Pancreas (tissue), 10 donors: ENCODE measurements at regions not wholly inside any gene's neighbourhood (a gene's known extent, or its start where the extent isn't known, plus 50 kb on each side); places are given as distances from the start of the nearest gene placed in this dataset.

Experiments
- ATAC-seq, 4 donors: fragments of 200-7000 bp; cut with Tn5 transposase; one replicate each; pipeline versions ENCODE4 v1.8.0 to v1.9.1; 2020; ENCODE audit warnings: mild to moderate bottlenecking in 4 of 4, moderate library complexity in 4 of 4
- DNase-seq, 6 donors: peaks; one replicate each; pipeline ENCODE4 v3.0.0-alpha.2; 2020
- FAIRE-seq: peaks from 2 replicates; lab custom pipeline; 2012; peaks lifted over from hg19 to GRCh38; lab: Jason Lieb, UNC
- H3K27ac ChIP-seq, 4 donors: fragments of 200-600 bp; sonication (generic); 1 replicate in 3 of 4; 2 replicates in 1 of 4; pipeline versions ENCODE4 v1.5.0 to v1.8.0; 2020
- H3K27me3 ChIP-seq, 4 donors: fragments of 200-600 bp; one replicate each; pipeline ENCODE4 v1.8.0; 2021
- H3K36me3 ChIP-seq, 3 donors: fragments of 200-600 bp; sonication (generic) in 1 of 3; one replicate each; pipeline versions ENCODE4 v1.5.0 to v1.8.0; 2020 to 2021
- H3K4me1 ChIP-seq, 3 donors: fragments of 200-600 bp; one replicate each; pipeline ENCODE4 v1.8.0; 2021
- H3K4me3 ChIP-seq, 4 donors: fragments of 200-600 bp; sonication (generic) in 2 of 4; one replicate each; pipeline versions ENCODE4 v1.5.0 to v1.8.0; 2020 to 2021
- H3K9me3 ChIP-seq, 4 donors: fragments of 200-600 bp; one replicate each; pipeline ENCODE4 v1.8.0; 2021
- WGBS, 2 donors: extraction: QIAGEN DNeasy Blood & Tissue Kit; methylation state at CpG; one replicate each; pipeline ENCODE4 v1.1.7; 2013; 5-methylcytosine and 5-hydroxymethylcytosine counted together
- intact Hi-C, 3 donors: fragments of 100-400 bp; cut with DNase I; formaldehyde crosslinking; loops; one replicate each; pipeline versions ENCODE4 v1.11.1 to v1.14.2; 2022
- TF ChIP-seq, protein P1 (sequence below), 4 donors: fragments of 200-600 bp; sonication (generic) in 3 of 4; IDR thresholded peaks; one replicate each; pipeline versions ENCODE4 v1.5.0 to v1.8.0; 2021; ENCODE audit warnings: antibody characterized with exemption in 4 of 4
- donor health status: healthy with polysubstance abuse.
- donor health status: DM: no; HTN: no; CAD: no; lungs with moderate emphysema.
- donor health status: DM: no; HTN: no; CAD: no.
- donor health status: control.
- donor health status: control.
- donor health status: Bipolar disorder and iron deficiency.
- donor health status: DM: yes; HTN: yes; CAD: no.
- donor health status: DM: no; HTN: no; CAD: no.
- donor health status: DM: no; HTN: no; CAD: no.
- donor health status: DM: yes; HTN: yes; CAD: no.

GRCh38 chr4:4696530-4696929 lies 154.7 kb upstream of the STX18 start:
- H3K27me3 ChIP-seq = no peaks in the 10 kb centered on the region
- no peaks in the 10 kb centered on the region for H3K4me1 ChIP-seq
- no peak overlapping the region for H3K4me3 ChIP-seq
- H3K9me3 ChIP-seq = no peaks in the 10 kb centered on the region
- ATAC-seq (peak in 1 of 4 donors; percentile 35), FAIRE-seq (no peak), DNase-seq (no peak)
- H3K27ac ChIP-seq = no peak overlapping the region
- intact Hi-C loops = no loop called here
- no peaks in the 10 kb centered on the region for H3K36me3 ChIP-seq
- TF ChIP-seq, protein P1, sequence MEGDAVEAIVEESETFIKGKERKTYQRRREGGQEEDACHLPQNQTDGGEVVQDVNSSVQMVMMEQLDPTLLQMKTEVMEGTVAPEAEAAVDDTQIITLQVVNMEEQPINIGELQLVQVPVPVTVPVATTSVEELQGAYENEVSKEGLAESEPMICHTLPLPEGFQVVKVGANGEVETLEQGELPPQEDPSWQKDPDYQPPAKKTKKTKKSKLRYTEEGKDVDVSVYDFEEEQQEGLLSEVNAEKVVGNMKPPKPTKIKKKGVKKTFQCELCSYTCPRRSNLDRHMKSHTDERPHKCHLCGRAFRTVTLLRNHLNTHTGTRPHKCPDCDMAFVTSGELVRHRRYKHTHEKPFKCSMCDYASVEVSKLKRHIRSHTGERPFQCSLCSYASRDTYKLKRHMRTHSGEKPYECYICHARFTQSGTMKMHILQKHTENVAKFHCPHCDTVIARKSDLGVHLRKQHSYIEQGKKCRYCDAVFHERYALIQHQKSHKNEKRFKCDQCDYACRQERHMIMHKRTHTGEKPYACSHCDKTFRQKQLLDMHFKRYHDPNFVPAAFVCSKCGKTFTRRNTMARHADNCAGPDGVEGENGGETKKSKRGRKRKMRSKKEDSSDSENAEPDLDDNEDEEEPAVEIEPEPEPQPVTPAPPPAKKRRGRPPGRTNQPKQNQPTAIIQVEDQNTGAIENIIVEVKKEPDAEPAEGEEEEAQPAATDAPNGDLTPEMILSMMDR (IDR thresholded peaks at IDR 0.05) = no peak
- 87 to 93% methylated on average over 9 of the region's 9 CpGs for WGBS, 2 donors

DNA sequence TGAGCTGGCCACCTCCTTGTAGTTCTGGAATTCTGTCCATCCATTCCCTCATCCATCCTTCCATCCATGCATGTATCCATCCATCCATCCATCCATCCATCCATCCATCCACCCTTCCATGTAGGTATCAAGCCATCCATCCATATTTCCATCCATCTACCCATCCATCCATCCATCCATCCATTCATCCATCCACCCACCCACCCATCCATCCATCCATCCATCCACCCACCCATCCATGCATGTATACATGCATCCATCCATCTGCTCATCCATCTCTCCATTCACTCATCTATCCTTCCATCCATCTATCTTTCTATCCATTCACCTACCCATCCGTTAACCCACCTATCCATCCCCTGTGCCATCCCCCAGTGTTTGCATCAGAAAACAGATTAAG lies 153.6 kb upstream of the STX18 start:
- TF ChIP-seq, protein P1 (IDR thresholded peaks at IDR 0.05) = no peak
- DNase-seq (no peak), FAIRE-seq (no peak), ATAC-seq (no peak)
- no peaks in the 10 kb centered on the region for H3K9me3 ChIP-seq
- no peaks in the 10 kb centered on the region for H3K36me3 ChIP-seq
- H3K27ac ChIP-seq = no peak overlapping the region
- 80 to 93% methylated on average over 1 of the region's 1 CpG for WGBS, 2 donors
- H3K4me1 ChIP-seq = no peaks in the 10 kb centered on the region
- H3K4me3 ChIP-seq = no peak overlapping the region
- intact Hi-C loops = no loop called here
- H3K27me3 ChIP-seq = no peaks in the 10 kb centered on the region

DNA sequence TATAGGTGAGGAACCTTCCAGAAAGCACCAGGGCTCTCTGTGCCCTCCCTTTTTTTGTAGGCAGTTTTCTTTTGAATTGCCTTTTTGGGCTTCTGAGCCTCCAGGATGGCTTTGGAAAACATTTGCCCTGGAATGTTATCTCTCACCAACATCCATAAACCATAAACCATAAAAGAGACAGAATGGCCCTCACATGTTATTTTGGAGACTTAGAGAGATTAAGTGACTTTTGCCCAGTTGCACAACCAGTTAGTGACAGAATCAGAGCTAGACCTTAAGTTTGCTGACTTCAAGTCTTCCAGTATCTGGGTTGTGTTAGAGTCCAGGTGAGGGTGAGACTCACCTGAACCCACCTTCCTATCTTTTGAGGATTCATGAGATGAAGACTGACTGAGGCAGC lies 153.0 kb upstream of the STX18 start:
- DNase-seq (no peak), FAIRE-seq (no peak), ATAC-seq (no peak)
- no peak overlapping the region for H3K4me3 ChIP-seq
- no peaks in the 10 kb centered on the region for H3K36me3 ChIP-seq
- intact Hi-C loops = no loop called here
- no peaks in the 10 kb centered on the region for H3K27me3 ChIP-seq
- TF ChIP-seq, protein P1 (IDR thresholded peaks at IDR 0.05) = no peak
- H3K27ac ChIP-seq = no peak overlapping the region
- no peaks in the 10 kb centered on the region for H3K4me1 ChIP-seq
- H3K9me3 ChIP-seq = no peaks in the 10 kb centered on the region

DNA sequence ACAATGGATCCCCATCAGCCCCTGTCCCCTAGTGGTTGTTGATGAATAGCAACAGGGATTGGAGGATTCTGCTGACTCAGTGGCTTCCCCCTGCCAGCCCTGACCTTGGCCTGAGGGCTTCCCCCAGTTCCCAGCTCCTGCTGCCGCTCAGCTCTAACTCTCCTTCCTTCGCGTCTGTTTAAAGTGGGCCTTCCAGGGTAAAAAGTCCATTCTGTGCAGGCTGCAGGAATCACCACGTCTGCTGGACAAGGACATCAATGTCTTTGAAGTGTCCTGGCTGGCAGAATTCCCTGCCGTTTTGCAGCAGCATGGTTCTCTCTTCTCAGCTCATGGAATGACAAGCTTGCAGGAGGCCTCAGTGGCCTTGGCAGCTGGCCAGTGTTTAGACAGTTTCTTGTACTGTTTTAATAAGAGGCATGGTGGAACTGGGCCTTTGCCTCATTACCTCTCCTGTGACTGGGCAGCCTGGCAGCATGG lies 152.5 kb upstream of the STX18 start:
- no peaks in the 10 kb centered on the region for H3K27me3 ChIP-seq
- H3K27ac ChIP-seq = no peak overlapping the region
- H3K4me1 ChIP-seq = no peaks in the 10 kb centered on the region
- no peaks in the 10 kb centered on the region for H3K9me3 ChIP-seq
- H3K36me3 ChIP-seq = no peaks in the 10 kb centered on the region
- WGBS, 2 donors = 52 to 54% methylated on average over 5 of the region's 5 CpGs
- TF ChIP-seq, protein P1 (IDR thresholded peaks at IDR 0.05) = no peak
- no peak overlapping the region for H3K4me3 ChIP-seq
- intact Hi-C loops = no loop called here
- ATAC-seq = peak in 2 of 4 donors; percentile 46 to 51
- no peak for FAIRE-seq
- DNase-seq = peak in 3 of 6 donors; percentile 2 to 41 (median 30)

GRCh38 chr4:4693755-4694295 lies 152.0 kb upstream of the STX18 start:
- H3K36me3 ChIP-seq = no peaks in the 10 kb centered on the region
- WGBS, 2 donors = 81 to 88% methylated on average over 8 of the region's 8 CpGs
- no peaks in the 10 kb centered on the region for H3K27me3 ChIP-seq
- no peak overlapping the region for H3K27ac ChIP-seq
- DNase-seq (no peak), FAIRE-seq (no peak), ATAC-seq (no peak)
- TF ChIP-seq, protein P1 (IDR thresholded peaks at IDR 0.05) = no peak
- intact Hi-C loops = no loop called here
- H3K4me3 ChIP-seq = no peak overlapping the region
- H3K4me1 ChIP-seq = no peaks in the 10 kb centered on the region
- no peaks in the 10 kb centered on the region for H3K9me3 ChIP-seq
